ENCODE measurements at regions not wholly inside any gene's neighbourhood (a gene's known extent, or its start where the extent isn't known, plus 50 kb on each side); places are given as distances from the start of the nearest gene placed in this dataset.

- TF ChIP-seq CTCF (IDR thresholded peaks at IDR 0.05) (no peak), POLR2A (IDR thresholded peaks at IDR 0.05) (no peak)
Measured at GRCh38 chr21:35338881-35339632, 290.0 kb upstream of the RUNX1 start.

Measured in adrenal gland (tissue), 5 donors.